GM12878 (cell line): ENCODE measurements at regions not wholly inside any gene's neighbourhood (a gene's known extent, or its start where the extent isn't known, plus 50 kb on each side); places are given as distances from the start of the nearest gene placed in this dataset.

Source experiments
- ATAC-seq: fragments of 200-7000 bp; cut with Tn5 transposase; 3 replicates; pipeline ENCODE4 v1.9.1; 2020; ENCODE audit warnings: mild to moderate bottlenecking, moderate library complexity
- BruUV-seq: library from RNA; stranded (reverse); fragments of 400-500 nt; replicated peaks from 2 replicates; lab custom pipeline; 2021; lab: Mats Ljungman, UMichigan
- CTCF ChIA-PET: fragments of 300-600 bp; sonication (Branson Sonifier 250); formaldehyde crosslinking; extraction: SDS; loops from one replicate; lab custom pipeline; 2021; ENCODE audit warnings: inconsistent platforms; lab: Yijun Ruan, JAX
- POLR2A ChIA-PET: fragments of 350-600 bp; formaldehyde crosslinking; extraction: SDS; loops from one replicate; lab custom pipeline; 2021; ENCODE audit warnings: inconsistent platforms; lab: Charles Lee
- RAD21 ChIA-PET: fragments of 300-600 bp; sonication (Branson Sonifier 250); formaldehyde crosslinking; loops from one replicate; lab custom pipeline; 2023; ENCODE audit warnings: antibody characterized with exemption; ENCODE audit not compliant: unreplicated experiment; lab: Charles Lee
- SMC1A ChIA-PET: fragments of 300-600 bp; sonication (Branson Sonifier 250); formaldehyde crosslinking; loops from one replicate; lab custom pipeline; 2023; ENCODE audit not compliant: unreplicated experiment, uncharacterized antibody; lab: Charles Lee
- DNase-seq: peaks from one replicate; pipeline ENCODE4 v3.0.0-alpha.2; 2011; ENCODE audit warnings: low read depth, low spot score
- FAIRE-seq: peaks from 3 replicates; lab custom pipeline; 2011; peaks lifted over from hg19 to GRCh38; lab: Jason Lieb, UNC
- H2AFZ ChIP-seq: 2 replicates; pipeline ENCODE4 v1.6.0; 2011; ENCODE audit warnings: low read depth, low read length, control low read depth; ENCODE audit not compliant: control insufficient read depth
- H3K27ac ChIP-seq: 2 replicates; pipeline ENCODE4 v1.5.1; 2011; ENCODE audit warnings: control low read depth; ENCODE audit not compliant: control insufficient read depth, insufficient read depth
- H3K27me3 ChIP-seq, 2 experiments: replicated peaks in 1 of 2; 2 replicates each; pipeline versions ENCODE4 v1.6.0 to v1.6.1; 2011; ENCODE audit warnings: low read length in 1 of 2; ENCODE audit not compliant: control insufficient read depth in 2 of 2, insufficient read depth in 2 of 2
- H3K36me3 ChIP-seq, 2 experiments: 2 replicates each; pipeline ENCODE4 v1.5.1; 2011; ENCODE audit warnings: low read length in 1 of 2; ENCODE audit not compliant: control insufficient read depth in 2 of 2, insufficient read depth in 2 of 2
- H3K4me1 ChIP-seq: 2 replicates; pipeline ENCODE4 v1.6.1; 2011; ENCODE audit warnings: mild to moderate bottlenecking, low read length, moderate library complexity, mixed read lengths; ENCODE audit not compliant: control insufficient read depth, insufficient read depth
- H3K4me2 ChIP-seq: 2 replicates; pipeline ENCODE4 v1.6.0; 2011; ENCODE audit warnings: control low read depth; ENCODE audit not compliant: control insufficient read depth, insufficient read depth
- H3K4me3 ChIP-seq: fragments of 200-600 bp; sonication (generic); 2 replicates; pipeline ENCODE4 v1.5.1; 2016
- H3K79me2 ChIP-seq: 2 replicates; pipeline ENCODE4 v1.6.0; 2011; ENCODE audit warnings: low read length; ENCODE audit not compliant: control insufficient read depth, insufficient read depth
- H3K9ac ChIP-seq: 2 replicates; pipeline ENCODE4 v1.8.0; 2011; ENCODE audit warnings: low read length, control low read depth, mixed read lengths; ENCODE audit not compliant: control insufficient read depth, insufficient read depth
- H3K9me3 ChIP-seq: replicated peaks from 3 replicates; pipeline ENCODE4 v1.5.1; 2011; ENCODE audit warnings: mild to moderate bottlenecking, low read length; ENCODE audit not compliant: control insufficient read depth, insufficient read depth
- H4K20me1 ChIP-seq: 2 replicates; pipeline ENCODE4 v1.6.0; 2011; ENCODE audit not compliant: control insufficient read depth, insufficient read depth
- CBFB ChIP-seq: IDR thresholded peaks from 2 replicates; pipeline ENCODE4 v1.6.1; 2016; ENCODE audit warnings: antibody characterized with exemption, low read depth
- CEBPB ChIP-seq, 2 experiments: fragments of 150-350 bp in 1 of 2; IDR thresholded peaks; 2 replicates each; pipeline ENCODE4 v1.6.1; 2012 to 2014; ENCODE audit warnings: low read depth in 2 of 2, low read length in 2 of 2, borderline replicate concordance in 1 of 2, inconsistent platforms in 1 of 2
- RB1 ChIP-seq: fragments of 450-650 bp; formaldehyde crosslinking; IDR thresholded peaks from 2 replicates; pipeline ENCODE4 v1.6.1; 2017; ENCODE audit warnings: mild to moderate bottlenecking, borderline replicate concordance
- RCOR1 ChIP-seq: conservative IDR thresholded peaks from 2 replicates; pipeline ENCODE4 v1.6.1; 2012; ENCODE audit warnings: low read depth, low read length, improper control_type of control experiment
- REST ChIP-seq: IDR thresholded peaks from 2 replicates; pipeline ENCODE4 v1.6.1; 2012; ENCODE audit warnings: mild to moderate bottlenecking, low read depth, low read length
- RFX5 ChIP-seq: IDR thresholded peaks from 2 replicates; pipeline ENCODE4 v1.6.1; 2011; ENCODE audit warnings: low read depth, low read length, improper control_type of control experiment
- SPI1 ChIP-seq: IDR thresholded peaks from 2 replicates; pipeline ENCODE4 v1.6.1; 2011; ENCODE audit warnings: low read depth, mild to moderate bottlenecking, low read length, moderate library complexity, borderline replicate concordance; ENCODE audit not compliant: insufficient read depth
- STAT1 ChIP-seq: fragments of 450-650 bp; conservative IDR thresholded peaks from 2 replicates; pipeline ENCODE4 v1.6.1; 2014; ENCODE audit warnings: antibody characterized with exemption, mild to moderate bottlenecking
- WGBS: methylation state at CpG from one replicate; pipeline ENCODE4 v1.1.6; 2016; ENCODE audit warnings: low lambda C conversion rate; ENCODE audit not compliant: insufficient replicate concordance, insufficient coverage; ENCODE audit errors: missing lambda C conversion rate; 5-methylcytosine and 5-hydroxymethylcytosine counted together
- in situ Hi-C: fragments of 300-500 bp; cut with MboI; formaldehyde crosslinking; loops from 9 replicates; pipeline ENCODE4 v1.14.3; 2018; ENCODE audit warnings: mixed read lengths
- intact Hi-C: fragments of 100-400 bp; cut with micrococcal nuclease; formaldehyde crosslinking; loops from one replicate; pipeline ENCODE4 v1.14.2; 2022; ENCODE audit not compliant: unreplicated experiment
- TF ChIP-seq, protein P1 (sequence below): fragments of 450-650 bp; IDR thresholded peaks from 2 replicates; pipeline ENCODE4 v1.6.1; 2018; ENCODE audit warnings: borderline replicate concordance, mild to moderate bottlenecking; ENCODE audit not compliant: partially characterized antibody

GRCh38 chr7:132055336-132056120, 499.1 kb upstream of the PODXL start (continued):
- TF ChIP-seq RCOR1 (no peak), CEBPB (IDR thresholded peaks at IDR 0.05; ENCODE audit: borderline replicate concordance in 1 of 2, low read depth in 2 of 2, low read length in 2 of 2) (no peak), CBFB (no peak), RB1 (no peak)
- TF ChIP-seq, all 136 proteins: peak for 0

DNA sequence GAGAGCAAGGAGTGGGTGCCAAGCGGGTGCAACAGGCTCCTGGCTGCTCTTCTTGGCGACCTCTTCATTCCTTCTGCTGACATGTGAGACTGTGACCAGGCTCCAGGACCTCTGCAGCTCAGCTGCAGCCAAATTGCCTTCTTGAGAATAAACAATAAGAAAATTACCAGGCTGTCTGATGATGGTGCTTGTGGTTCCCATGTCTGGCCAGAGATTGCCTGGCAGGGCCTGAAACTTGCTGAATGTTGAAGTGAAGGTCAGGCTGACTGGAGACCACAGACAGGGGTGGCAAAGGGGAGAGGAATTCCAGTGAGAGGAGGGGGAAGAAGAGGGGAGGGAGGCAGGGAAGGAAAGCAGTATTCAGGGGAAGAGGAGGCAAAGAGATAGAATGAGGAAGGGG, 497.4 kb upstream of the PODXL start:
- SMC1A ChIA-PET, result no interaction called here
- Histone ChIP-seq H3K4me1 (no peaks in the 10 kb centered on the region), H3K4me3 (no peak overlapping the region), H3K27ac (no peak overlapping the region), H3K4me2 (no peak overlapping the region), H3K79me2 (no peaks in the 10 kb centered on the region), H3K27me3 (no peaks in the 10 kb centered on the region; a peak in 1 of 4 replicates), H3K9me3 (no peaks in the 10 kb centered on the region; the same call in 2 of the 3 replicates), H3K9ac (no peak overlapping the region), H2AFZ (no peak overlapping the region), H4K20me1 (no peaks in the 10 kb centered on the region), H3K36me3 (no peaks in the 10 kb centered on the region)
- DNase-seq (no peak), FAIRE-seq (no peak), ATAC-seq (no peak)
- no peak for TF ChIP-seq STAT1
- CTCF ChIA-PET, result no interaction called here
- POLR2A ChIA-PET, result no interaction called here
- WGBS, result 0% methylated on average over 2 of the region's 2 CpGs
- BruUV-seq, result no TSS peak
- RAD21 ChIA-PET, result no interaction called here
- intact Hi-C loops (no loop called here), in situ Hi-C loops (loop anchor here (5.0 kb wide), 1 partner anchor 367 kb away; no protein-coding TSS in a partner anchor)

DNA sequence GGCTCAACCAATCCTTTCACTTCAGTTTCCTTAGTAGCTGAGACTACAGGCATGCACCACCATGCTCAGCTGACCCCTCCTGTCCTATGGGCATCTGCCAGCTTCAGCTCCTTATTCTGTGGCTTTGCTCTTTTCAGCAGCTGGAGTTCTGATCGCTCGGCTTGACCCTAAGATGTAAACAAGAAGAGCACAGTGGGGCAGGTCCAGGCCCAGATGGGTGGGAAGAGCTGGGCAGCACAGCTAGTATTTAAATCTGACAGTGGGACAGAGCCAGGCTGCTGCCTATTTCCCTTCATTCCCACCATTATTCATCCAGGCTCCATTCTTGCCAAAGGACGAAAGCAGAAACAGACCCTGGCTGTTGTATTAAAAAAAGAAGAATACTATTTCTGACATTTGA, 494.9 kb upstream of the PODXL start:
- no peaks in the 10 kb centered on the region for H4K20me1 ChIP-seq
- no peak overlapping the region for H3K4me3 ChIP-seq
- H3K9me3 ChIP-seq, result no peaks in the 10 kb centered on the region; the same call in 2 of the 3 replicates
- ChIA-PET SMC1A (no interaction called here), POLR2A (no interaction called here), CTCF (no interaction called here), RAD21 (no interaction called here)
- intact Hi-C loops, result no loop called here
- ATAC-seq, result no peak
- DNase-seq, result no peak
- H3K9ac ChIP-seq, result no peak overlapping the region
- 43% methylated on average over 3 of the region's 3 CpGs for WGBS
- H3K79me2 ChIP-seq, result no peaks in the 10 kb centered on the region
- no peaks in the 10 kb centered on the region for H3K4me1 ChIP-seq
- no peaks in the 10 kb centered on the region for H3K36me3 ChIP-seq
- no peak overlapping the region for H3K4me2 ChIP-seq
- no peak for FAIRE-seq
- in situ Hi-C loops, result loop anchor here (5.0 kb wide), 1 partner anchor 364 kb away; no protein-coding TSS in a partner anchor
- H3K27ac ChIP-seq, result no peak overlapping the region
- BruUV-seq, result no TSS peak
- no peaks in the 10 kb centered on the region; a peak in 1 of 4 replicates for H3K27me3 ChIP-seq
- no peak overlapping the region for H2AFZ ChIP-seq
- TF ChIP-seq, protein P1, sequence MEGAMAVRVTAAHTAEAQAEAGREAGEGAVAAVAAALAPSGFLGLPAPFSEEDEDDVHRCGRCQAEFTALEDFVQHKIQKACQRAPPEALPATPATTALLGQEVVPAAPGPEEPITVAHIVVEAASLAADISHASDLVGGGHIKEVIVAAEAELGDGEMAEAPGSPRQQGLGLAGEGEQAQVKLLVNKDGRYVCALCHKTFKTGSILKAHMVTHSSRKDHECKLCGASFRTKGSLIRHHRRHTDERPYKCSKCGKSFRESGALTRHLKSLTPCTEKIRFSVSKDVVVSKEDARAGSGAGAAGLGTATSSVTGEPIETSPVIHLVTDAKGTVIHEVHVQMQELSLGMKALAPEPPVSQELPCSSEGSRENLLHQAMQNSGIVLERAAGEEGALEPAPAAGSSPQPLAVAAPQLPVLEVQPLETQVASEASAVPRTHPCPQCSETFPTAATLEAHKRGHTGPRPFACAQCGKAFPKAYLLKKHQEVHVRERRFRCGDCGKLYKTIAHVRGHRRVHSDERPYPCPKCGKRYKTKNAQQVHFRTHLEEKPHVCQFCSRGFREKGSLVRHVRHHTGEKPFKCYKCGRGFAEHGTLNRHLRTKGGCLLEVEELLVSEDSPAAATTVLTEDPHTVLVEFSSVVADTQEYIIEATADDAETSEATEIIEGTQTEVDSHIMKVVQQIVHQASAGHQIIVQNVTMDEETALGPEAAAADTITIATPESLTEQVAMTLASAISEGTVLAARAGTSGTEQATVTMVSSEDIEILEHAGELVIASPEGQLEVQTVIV, result no peak
- TF ChIP-seq REST (no peak), SPI1 (no peak), RFX5 (no peak)
